ENCODE measurements at regions not wholly inside any gene's neighbourhood (a gene's known extent, or its start where the extent isn't known, plus 50 kb on each side); places are given as distances from the start of the nearest gene placed in this dataset.
"Not testable (repeated sequence)": the region's sequence is repeated elsewhere in the genome, so short reads cannot be mapped to it uniquely, and the experiment has no call there.

GRCh38 chr13:62721893-62722292 lies 1306.2 kb upstream of the PCDH20 start:
- H3K4me3 ChIP-seq (ENCODE audit: low read depth, low read length), result no peak overlapping the region
- TF ChIP-seq CTCF (conservative IDR thresholded peaks at IDR 0.05; ENCODE audit: low read depth, low read length), result no peak
- DNase-seq (ENCODE audit: low read depth), result no peak

- DNase-seq (ENCODE audit: low read depth); H3K4me3 ChIP-seq (ENCODE audit: low read depth, low read length): not testable (repeated sequence)
Measured at GRCh38 chr13:62711948-62712347, 1296.3 kb upstream of the PCDH20 start.

GRCh38 chr13:62710787-62711186 lies 1295.1 kb upstream of the PCDH20 start:
- no peak overlapping the region for H3K4me3 ChIP-seq (ENCODE audit: low read depth, low read length)
- no peak for TF ChIP-seq CTCF (conservative IDR thresholded peaks at IDR 0.05; ENCODE audit: low read depth, low read length)
- no peak for DNase-seq (ENCODE audit: low read depth)

- TF ChIP-seq CTCF (conservative IDR thresholded peaks at IDR 0.05; ENCODE audit: low read depth, low read length), result no peak
- DNase-seq (ENCODE audit: low read depth), result no peak
- H3K4me3 ChIP-seq (ENCODE audit: low read depth, low read length), result no peak overlapping the region
Measured at GRCh38 chr13:62706048-62706447, 1290.4 kb upstream of the PCDH20 start.

GRCh38 chr13:62704875-62705274 lies 1289.2 kb upstream of the PCDH20 start:
- TF ChIP-seq CTCF (conservative IDR thresholded peaks at IDR 0.05; ENCODE audit: low read depth, low read length), result no peak
- no peak for DNase-seq (ENCODE audit: low read depth)
- H3K4me3 ChIP-seq (ENCODE audit: low read depth, low read length), result no peak overlapping the region

- no peak for TF ChIP-seq CTCF (conservative IDR thresholded peaks at IDR 0.05; ENCODE audit: low read depth, low read length)
- DNase-seq (ENCODE audit: low read depth), result no peak
Measured at GRCh38 chr13:62702502-62702901, 1286.9 kb upstream of the PCDH20 start.

GRCh38 chr13:62697701-62698100 lies 1282.1 kb upstream of the PCDH20 start:
- DNase-seq (ENCODE audit: low read depth), result no peak
- TF ChIP-seq CTCF (conservative IDR thresholded peaks at IDR 0.05; ENCODE audit: low read depth, low read length), result no peak
- H3K4me3 ChIP-seq (ENCODE audit: low read depth, low read length), result no peak overlapping the region

More at GRCh38 chr13:62702502-62702901, 1286.9 kb upstream of the PCDH20 start:
- H3K4me3 ChIP-seq (ENCODE audit: low read depth, low read length), result no peak overlapping the region

GRCh38 chr13:62696490-62696889 lies 1280.8 kb upstream of the PCDH20 start:
- H3K4me3 ChIP-seq (ENCODE audit: low read depth, low read length), result no peak overlapping the region
- no peak for DNase-seq (ENCODE audit: low read depth)
- no peak for TF ChIP-seq CTCF (conservative IDR thresholded peaks at IDR 0.05; ENCODE audit: low read depth, low read length)
